Activated T-cell treated with anti-CD3 and anti-CD28 coated beads, Interleukin-2, amount 50 U/mL, for 72 hours (primary cell): ENCODE measurements at regions not wholly inside any gene's neighbourhood (a gene's known extent, or its start where the extent isn't known, plus 50 kb on each side); places are given as distances from the start of the nearest gene placed in this dataset.

Source experiments
- ATAC-seq, 2 donors: fragments of 150-1000 bp; cut with Tn5 transposase; replicated peaks in 1 of 2; 2 replicates each; pipeline ENCODE4 v1.10.0; 2021; ENCODE audit warnings: moderate library complexity in 2 of 2, mild to moderate bottlenecking in 1 of 2
- DNase-seq, 2 donors: peaks; one replicate each; pipeline ENCODE4 v3.0.0; 2021 to 2022; ENCODE audit warnings: mixed read lengths in 1 of 2
- H3K27ac Mint-ChIP-seq: one replicate; pipeline ENCODE4 v1.8.0; 2022; ENCODE audit warnings: mild to moderate bottlenecking, moderate library complexity, mixed read lengths
- H3K27me3 Mint-ChIP-seq: one replicate; pipeline ENCODE4 v1.8.0; 2022; ENCODE audit warnings: low read depth, mixed read lengths
- H3K36me3 Mint-ChIP-seq, 2 donors: one replicate each; pipeline ENCODE4 v1.8.0; 2022; ENCODE audit warnings: mixed read lengths in 2 of 2, mild to moderate bottlenecking in 1 of 2; ENCODE audit not compliant: insufficient read depth in 2 of 2
- H3K4me1 Mint-ChIP-seq: one replicate; pipeline ENCODE4 v1.8.0; 2022; ENCODE audit warnings: low read depth, mixed read lengths
- H3K4me3 Mint-ChIP-seq, 2 donors: one replicate each; pipeline ENCODE4 v1.8.0; 2022; ENCODE audit warnings: mild to moderate bottlenecking in 2 of 2, mixed read lengths in 2 of 2, moderate library complexity in 2 of 2
- H3K9me3 Mint-ChIP-seq, 2 donors: one replicate each; pipeline ENCODE4 v1.8.0; 2022; ENCODE audit warnings: mixed read lengths in 2 of 2

DNA sequence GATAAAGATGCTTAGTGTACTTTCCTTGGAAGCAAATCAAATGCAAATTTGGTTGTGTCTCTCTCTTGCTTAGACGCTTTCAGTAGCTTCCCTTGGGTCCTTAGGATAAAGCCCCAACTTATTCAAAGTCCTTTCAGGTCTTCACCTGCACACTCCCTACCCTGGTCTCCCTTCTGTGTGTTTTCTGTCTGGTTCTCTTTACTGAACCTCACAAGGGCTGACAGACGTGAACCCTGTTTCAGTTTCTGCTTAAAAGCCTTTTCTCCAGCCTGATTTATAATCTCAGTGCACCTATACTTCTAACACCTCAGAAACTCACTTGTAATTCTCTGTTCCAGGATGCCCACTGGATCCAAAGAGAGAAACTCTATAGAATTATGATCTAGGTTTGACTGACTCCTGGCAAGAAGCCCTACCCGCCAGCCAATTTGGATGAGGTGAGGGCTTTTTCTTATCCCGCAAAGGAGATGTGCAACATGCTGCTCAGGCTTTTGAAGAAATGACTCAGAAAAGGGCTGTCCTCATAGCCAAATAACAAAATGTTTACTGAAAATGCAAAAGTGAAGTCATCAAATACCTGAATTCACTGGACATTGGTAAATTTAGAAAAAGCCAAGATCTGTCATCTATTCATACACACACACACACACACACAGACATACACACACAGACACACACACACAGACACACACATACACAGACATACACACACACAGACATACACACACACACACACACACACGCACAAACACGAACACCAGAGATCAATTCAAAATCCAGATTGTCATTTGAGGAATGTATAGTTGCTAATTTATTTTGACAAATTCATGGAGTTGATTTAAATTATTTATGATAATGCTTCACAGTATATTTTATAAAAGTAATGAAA is 102.4 kb upstream of the EOMES start:
- Mint-ChIP-seq H3K27me3 (no peaks in the 10 kb centered on the region), H3K4me3 (no peak overlapping the region), H3K27ac (no peak overlapping the region), H3K36me3 (peaks cover 0 to 1% of the 10 kb centered on the region in 2 donors), H3K9me3 (no peaks in the 10 kb centered on the region), H3K4me1 (peaks cover 12% of the 10 kb centered on the region)
- DNase-seq (no peak), ATAC-seq (no peak)

DNA sequence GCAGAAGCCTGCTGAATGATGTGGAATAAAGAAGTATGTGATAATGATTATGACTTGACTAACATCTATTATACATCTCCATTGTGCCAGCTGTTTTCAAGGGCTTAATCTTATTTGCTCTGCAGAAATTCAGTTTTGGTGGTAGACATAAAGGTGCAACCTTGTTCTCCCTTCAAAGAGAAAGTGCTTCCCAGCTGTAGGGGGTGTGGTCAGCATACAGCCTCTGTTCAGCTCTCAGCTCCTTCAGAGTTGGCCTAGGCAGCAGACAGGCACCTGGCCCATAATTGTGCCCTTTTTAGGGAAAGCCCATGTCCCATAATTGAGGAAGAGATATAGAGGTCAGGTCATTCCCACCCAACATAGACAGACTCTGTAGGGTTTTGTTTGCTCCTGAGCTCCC is 104.3 kb upstream of the EOMES start:
- DNase-seq: no peak
- peaks cover 12% of the 10 kb centered on the region for H3K4me1 Mint-ChIP-seq
- no peak overlapping the region for H3K27ac Mint-ChIP-seq
- peaks cover 0 to 1% of the 10 kb centered on the region in 2 donors for H3K36me3 Mint-ChIP-seq
- no peaks in the 10 kb centered on the region for H3K27me3 Mint-ChIP-seq
- no peak overlapping the region for H3K4me3 Mint-ChIP-seq
- ATAC-seq: no peak
- H3K9me3 Mint-ChIP-seq: no peaks in the 10 kb centered on the region

DNA sequence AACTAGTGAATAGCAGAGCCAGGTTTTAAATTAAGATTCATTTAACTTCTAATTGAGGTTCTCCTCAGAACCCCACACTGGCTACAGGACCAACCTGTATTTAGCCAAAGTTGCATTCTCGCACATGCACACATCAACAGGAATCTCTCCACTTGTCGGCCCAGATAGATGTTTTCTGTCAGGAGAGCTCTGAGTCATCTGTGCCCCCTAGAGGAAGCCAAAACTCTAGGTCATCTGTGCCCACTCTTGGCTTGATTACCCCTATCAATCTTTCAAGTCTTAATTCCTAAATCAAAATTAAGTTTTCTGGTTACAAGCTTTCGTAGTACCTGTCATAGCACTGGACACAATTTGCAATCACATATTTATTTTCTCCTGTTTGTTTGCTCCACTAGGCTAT is 104.9 kb upstream of the EOMES start:
- no peak overlapping the region for H3K27ac Mint-ChIP-seq
- H3K27me3 Mint-ChIP-seq: no peaks in the 10 kb centered on the region
- peaks cover 0 to under 1% of the 10 kb centered on the region in 2 donors for H3K9me3 Mint-ChIP-seq
- ATAC-seq: no peak
- peaks cover 0 to 1% of the 10 kb centered on the region in 2 donors for H3K36me3 Mint-ChIP-seq
- no peak overlapping the region for H3K4me3 Mint-ChIP-seq
- peaks cover 12% of the 10 kb centered on the region for H3K4me1 Mint-ChIP-seq
- DNase-seq: no peak

DNA sequence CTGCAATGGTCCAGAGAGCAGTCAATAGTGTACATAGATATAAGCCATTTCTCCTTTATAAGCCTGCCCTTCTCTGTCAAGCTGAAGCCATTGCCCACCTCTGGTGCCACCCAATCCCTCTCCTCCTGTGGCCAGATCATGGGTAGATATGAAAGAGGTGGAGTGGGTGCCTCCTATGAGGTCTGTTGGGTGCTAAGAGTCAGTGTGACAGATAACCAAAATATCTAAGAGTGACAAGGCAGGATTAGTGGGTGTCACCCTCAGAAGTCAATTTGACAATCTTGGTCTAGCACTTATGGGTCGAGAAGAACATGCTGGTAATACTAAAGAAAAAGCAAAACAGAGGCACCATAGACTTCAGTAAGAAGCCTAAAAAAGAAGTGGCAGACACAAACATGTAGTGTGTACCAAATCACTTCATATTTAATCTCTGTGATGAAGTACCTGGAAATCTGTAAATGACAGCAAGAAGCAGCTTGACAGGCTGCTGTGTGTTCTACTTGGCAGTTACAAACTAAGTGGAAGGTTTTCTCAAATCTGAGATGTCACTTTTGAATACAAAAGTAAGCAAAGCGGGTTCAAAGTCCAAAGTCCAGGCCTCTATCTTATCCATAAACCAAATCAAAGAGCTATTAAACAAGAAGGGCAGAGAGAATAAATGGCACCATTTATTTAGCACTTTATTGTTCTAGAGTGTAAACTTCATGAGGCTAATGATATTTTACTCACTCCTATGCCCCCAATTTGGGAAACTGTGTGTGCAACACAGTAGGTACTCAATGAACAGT is 118.9 kb upstream of the EOMES start:
- Mint-ChIP-seq H3K27me3 (no peaks in the 10 kb centered on the region), H3K4me3 (no peak overlapping the region), H3K9me3 (peaks cover 0 to 3% of the 10 kb centered on the region in 2 donors), H3K27ac (no peak overlapping the region), H3K4me1 (peaks cover 29% of the 10 kb centered on the region), H3K36me3 (no peaks in the 10 kb centered on the region)
- ATAC-seq: peak in 1 of 2 donors; percentile 16
- DNase-seq: no peak

DNA sequence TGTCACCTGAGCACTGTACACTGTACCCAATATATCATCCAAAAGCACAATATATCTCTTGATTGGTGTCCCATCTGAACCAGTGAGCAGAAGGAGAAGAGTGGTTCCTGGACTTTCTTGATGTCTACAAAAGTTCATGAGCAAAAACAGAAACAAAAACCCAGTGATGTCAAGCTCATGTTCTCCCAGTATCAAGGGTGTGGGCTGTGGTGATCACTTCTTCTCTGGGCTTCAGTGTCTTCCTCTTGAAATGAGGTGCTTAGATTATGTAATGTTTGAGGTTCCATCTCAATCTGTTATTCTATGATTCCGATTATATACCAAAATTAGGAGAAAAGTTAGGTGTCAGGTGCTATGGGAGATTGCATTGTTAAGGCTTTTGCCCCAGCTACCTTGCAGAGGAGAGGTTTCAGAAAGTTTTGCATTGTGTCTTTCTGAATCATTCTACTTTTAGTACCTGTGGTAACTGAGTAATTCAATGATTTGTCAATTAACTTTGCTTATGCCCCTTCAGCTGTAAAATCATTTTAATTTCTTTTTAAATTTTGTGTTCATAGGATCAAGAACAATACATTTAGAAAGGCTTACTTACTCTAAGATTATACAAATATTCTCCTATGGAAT is 122.0 kb upstream of the EOMES start:
- peaks cover 29% of the 10 kb centered on the region for H3K4me1 Mint-ChIP-seq
- ATAC-seq (peak; percentile 84 to 88), DNase-seq (peak; percentile 11 to 15)
- H3K36me3 Mint-ChIP-seq: no peaks in the 10 kb centered on the region
- peak overlapping the region in 1 of 2 donors; percentile 60 for H3K4me3 Mint-ChIP-seq
- H3K27me3 Mint-ChIP-seq: no peaks in the 10 kb centered on the region
- no peak overlapping the region for H3K27ac Mint-ChIP-seq
- peaks cover 0 to 1% of the 10 kb centered on the region in 2 donors for H3K9me3 Mint-ChIP-seq

DNA sequence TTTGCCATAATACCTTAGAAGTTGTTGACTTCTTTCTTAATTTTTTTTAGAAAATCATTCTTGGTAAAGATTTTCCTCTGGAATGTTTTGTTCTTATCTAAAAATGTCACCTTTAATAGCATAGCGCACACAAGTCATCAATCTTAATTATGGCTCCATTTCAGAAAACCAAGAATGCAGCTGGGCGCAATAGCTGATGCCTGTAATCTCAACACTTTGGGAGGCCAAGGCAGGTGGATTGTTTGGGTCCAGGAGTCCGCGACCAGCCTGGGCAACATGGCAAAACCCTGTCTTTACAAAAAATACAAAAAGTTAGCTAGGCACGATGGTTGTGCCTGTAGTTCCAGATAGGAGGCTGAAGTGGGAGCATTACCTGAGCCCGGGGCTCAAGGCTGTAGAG is 125.6 kb upstream of the EOMES start:
- no peaks in the 10 kb centered on the region for H3K27me3 Mint-ChIP-seq
- peaks cover 29% of the 10 kb centered on the region for H3K4me1 Mint-ChIP-seq
- peaks cover 3 to 6% of the 10 kb centered on the region in 2 donors for H3K36me3 Mint-ChIP-seq
- no peak overlapping the region for H3K27ac Mint-ChIP-seq
- no peak overlapping the region for H3K4me3 Mint-ChIP-seq
- ATAC-seq (no peak), DNase-seq (no peak)
- H3K9me3 Mint-ChIP-seq: peaks cover 0 to 3% of the 10 kb centered on the region in 2 donors

DNA sequence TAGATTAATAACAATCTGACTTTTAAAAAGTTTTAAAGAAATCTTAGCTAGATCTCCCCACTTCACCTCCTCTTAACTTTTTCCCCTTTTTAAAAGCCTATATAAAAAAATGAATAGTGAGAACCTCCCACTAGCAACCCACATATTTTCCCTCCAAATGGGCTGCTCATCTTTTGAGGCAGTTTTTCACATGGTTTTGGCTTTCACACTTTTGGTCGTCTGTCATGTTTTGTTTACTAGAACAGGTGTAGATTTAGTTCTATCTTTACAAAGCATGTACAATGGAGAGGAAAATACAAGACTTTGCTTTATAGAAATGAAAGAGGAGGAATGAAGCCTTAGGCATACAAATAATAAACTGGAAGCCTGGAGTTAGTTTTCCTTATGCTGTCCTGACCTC is 126.7 kb upstream of the EOMES start:
- ATAC-seq: no peak
- Mint-ChIP-seq H3K4me3 (no peak overlapping the region), H3K9me3 (peaks cover 3 to 9% of the 10 kb centered on the region in 2 donors), H3K27ac (no peak overlapping the region), H3K27me3 (no peaks in the 10 kb centered on the region), H3K4me1 (peaks cover 17% of the 10 kb centered on the region), H3K36me3 (peaks cover 10% of the 10 kb centered on the region in 2 donors)
- no peak for DNase-seq

DNA sequence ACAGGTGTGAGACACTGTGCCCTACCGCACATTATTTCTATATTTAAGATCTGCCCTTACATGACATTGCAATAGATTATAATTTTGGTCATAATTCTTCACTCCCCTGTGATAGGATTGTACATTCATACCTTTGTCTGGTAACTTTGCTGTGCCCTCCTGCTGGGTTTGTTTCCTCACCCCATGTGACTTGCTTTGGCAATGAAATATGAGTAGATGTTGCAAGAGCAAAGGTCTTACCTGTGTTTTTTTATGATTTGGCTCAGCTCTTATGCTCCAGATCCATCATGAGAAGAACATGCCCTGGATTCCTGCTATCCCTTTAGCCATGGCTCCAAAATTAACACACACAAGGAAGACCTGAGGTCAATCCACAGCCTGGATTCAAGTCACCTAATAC is 137.7 kb upstream of the EOMES start:
- DNase-seq (no peak), ATAC-seq (no peak)
- Mint-ChIP-seq H3K36me3 (peaks cover 2 to 8% of the 10 kb centered on the region in 2 donors), H3K27me3 (no peaks in the 10 kb centered on the region), H3K4me3 (no peak overlapping the region), H3K9me3 (peaks cover 1 to 2% of the 10 kb centered on the region in 2 donors), H3K27ac (no peak overlapping the region), H3K4me1 (peaks cover 28% of the 10 kb centered on the region)

DNA sequence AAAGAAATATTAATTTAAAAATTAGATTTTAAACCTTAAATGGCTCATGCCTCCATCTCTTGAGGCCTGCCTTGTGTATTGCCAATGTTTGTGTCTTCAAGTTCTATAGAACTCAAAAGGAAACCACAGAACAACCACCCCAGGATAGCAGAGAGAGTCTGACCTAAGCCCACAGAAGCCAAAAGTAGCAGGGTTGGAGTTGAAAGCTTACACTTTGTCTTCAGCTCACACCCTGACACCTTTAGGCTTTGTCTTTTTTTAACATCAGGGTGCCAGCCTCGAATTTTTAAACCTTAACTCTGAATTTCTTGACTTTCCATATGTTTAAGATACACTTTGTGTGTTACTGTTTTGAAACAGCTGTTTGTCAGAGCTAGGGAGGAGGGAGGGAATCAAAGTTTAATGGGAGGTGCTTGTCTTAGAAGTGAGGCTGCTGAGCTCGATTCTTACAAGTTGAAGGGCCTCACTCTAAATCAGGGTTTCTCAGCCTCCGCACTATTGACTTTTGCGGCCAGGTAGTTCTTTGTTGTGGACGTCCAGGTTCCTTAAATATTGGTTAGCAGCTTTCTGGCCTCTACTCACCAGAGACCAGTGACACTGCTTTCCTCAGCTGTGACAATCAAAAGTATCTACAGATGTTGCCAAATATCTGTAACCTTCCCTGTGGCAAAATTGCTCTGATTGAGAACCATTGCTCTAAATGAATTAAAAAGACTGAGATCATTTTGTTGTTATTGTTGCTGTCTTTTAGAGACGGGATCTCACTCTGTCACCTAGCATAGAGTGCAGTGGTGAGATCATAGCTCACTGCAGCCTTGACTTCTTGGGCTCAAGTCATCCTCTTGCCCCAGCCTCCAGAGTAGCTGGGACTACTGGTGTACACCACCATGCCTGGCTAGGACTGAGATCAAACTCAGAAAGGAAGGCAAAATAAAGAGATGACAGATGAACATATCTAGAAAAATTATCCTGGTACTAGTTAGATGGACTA is 139.2 kb upstream of the EOMES start:
- peaks cover 2% of the 10 kb centered on the region in 2 donors for H3K9me3 Mint-ChIP-seq
- H3K36me3 Mint-ChIP-seq: peaks cover 2 to 8% of the 10 kb centered on the region in 2 donors
- peak; percentile 93 to 96 for ATAC-seq
- peak; percentile 28 to 37 for DNase-seq
- no peaks in the 10 kb centered on the region for H3K27me3 Mint-ChIP-seq
- H3K4me1 Mint-ChIP-seq: peaks cover 28% of the 10 kb centered on the region
- peak overlapping the region; percentile 84 for H3K27ac Mint-ChIP-seq
- peak overlapping the region; percentile 19 to 70 for H3K4me3 Mint-ChIP-seq

DNA sequence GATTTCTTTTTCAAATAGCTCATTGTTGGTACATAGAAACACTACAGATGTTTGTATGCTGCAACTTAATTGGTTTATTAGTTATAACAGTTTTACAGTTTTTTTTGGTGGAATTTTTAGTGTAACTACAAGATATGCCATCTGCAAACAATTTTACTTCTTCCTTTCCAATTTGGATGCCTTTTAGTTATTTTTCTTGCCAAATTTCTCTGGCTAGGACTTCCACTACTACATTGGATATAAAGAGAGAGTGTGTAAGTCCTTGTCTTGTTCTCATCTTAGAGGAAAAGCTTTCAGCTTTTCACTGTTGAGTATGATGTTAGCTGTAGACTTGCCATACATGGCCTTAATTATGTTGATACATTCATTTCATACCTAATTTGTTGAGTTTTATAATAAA is 143.6 kb upstream of the EOMES start:
- ATAC-seq: no peak
- no peak for DNase-seq
- H3K27me3 Mint-ChIP-seq: no peaks in the 10 kb centered on the region
- no peak overlapping the region for H3K4me3 Mint-ChIP-seq
- H3K36me3 Mint-ChIP-seq: peaks cover 13 to 19% of the 10 kb centered on the region in 2 donors
- H3K9me3 Mint-ChIP-seq: peaks cover 15 to 16% of the 10 kb centered on the region in 2 donors
- peaks cover 16% of the 10 kb centered on the region for H3K4me1 Mint-ChIP-seq
- no peak overlapping the region for H3K27ac Mint-ChIP-seq

DNA sequence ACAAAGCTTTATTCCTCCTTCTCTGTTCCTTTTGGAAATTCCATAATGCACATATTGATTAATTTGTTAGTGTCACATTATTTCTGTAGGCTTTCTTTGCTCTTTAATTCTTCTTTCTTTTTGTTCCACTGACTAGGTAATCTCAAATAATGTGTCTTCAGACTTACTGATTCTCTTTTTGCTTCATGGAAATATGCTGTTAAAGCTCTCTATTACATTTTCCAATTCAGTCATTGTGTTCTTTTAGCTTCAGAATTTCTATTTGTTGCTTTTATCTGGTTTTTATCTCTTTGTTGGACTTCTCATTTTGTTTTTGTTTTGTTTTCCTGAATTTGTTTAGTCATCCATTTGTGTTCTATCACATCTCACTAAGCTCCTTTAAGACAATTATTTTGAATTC is 147.0 kb upstream of the EOMES start:
- Mint-ChIP-seq H3K27ac (no peak overlapping the region), H3K4me1 (no peaks in the 10 kb centered on the region), H3K36me3 (peaks cover 13 to 19% of the 10 kb centered on the region in 2 donors), H3K9me3 (peaks cover 18 to 20% of the 10 kb centered on the region in 2 donors), H3K4me3 (no peak overlapping the region), H3K27me3 (no peaks in the 10 kb centered on the region)
- DNase-seq (no peak), ATAC-seq (no peak)
